ENCODE measurements at regions not wholly inside any gene's neighbourhood (a gene's known extent, or its start where the extent isn't known, plus 50 kb on each side); places are given as distances from the start of the nearest gene placed in this dataset.

GRCh38 chr1:115139381-115139780 lies 50.1 kb upstream of the TSPAN2 start:
- no peak for FAIRE-seq
